GM12892 (cell line): ENCODE measurements at regions not wholly inside any gene's neighbourhood (a gene's known extent, or its start where the extent isn't known, plus 50 kb on each side); places are given as distances from the start of the nearest gene placed in this dataset.

Experiments used
- POLR2A ChIP-seq: IDR thresholded peaks from 2 replicates; pipeline ENCODE4 v1.6.1; 2011; ENCODE audit warnings: low read depth, low read length, control low read depth
- POLR2AphosphoS5 ChIP-seq: IDR thresholded peaks from 2 replicates; pipeline ENCODE4 v1.6.1; 2011; ENCODE audit warnings: low read depth, low read length, control low read depth
- TAF1 ChIP-seq: IDR thresholded peaks from 2 replicates; pipeline ENCODE4 v1.6.1; 2011; ENCODE audit warnings: low read depth, mild to moderate bottlenecking, control low read depth, low read length, borderline replicate concordance

GRCh38 chr5:135139381-135140134 is 105.5 kb upstream of the PITX1 start:
- no peak for TF ChIP-seq POLR2A
- TF ChIP-seq POLR2AphosphoS5, result no peak
- TF ChIP-seq TAF1, result no peak
